ENCODE measurements at regions not wholly inside any gene's neighbourhood (a gene's known extent, or its start where the extent isn't known, plus 50 kb on each side); places are given as distances from the start of the nearest gene placed in this dataset.

DNA sequence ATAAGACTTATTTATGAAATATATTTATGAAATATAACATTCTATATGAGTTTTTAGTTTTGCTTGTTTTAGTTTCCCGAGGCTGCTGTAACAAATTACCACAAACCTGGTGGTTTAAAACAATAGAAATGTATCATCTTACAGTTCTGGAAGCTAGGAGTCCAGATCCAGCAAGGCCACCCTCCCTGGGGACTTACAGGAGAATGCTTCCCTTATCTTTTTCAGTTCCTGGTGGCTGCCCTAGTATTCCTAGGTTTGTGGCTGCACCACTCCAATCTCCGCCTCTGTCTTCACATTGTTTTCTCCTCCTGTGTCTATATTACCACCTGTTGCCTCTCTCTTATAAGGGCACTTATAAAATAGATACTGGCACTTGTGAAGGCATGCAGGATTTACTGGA, 877.8 kb downstream of the TUSC7 start:
- DNase-seq = no peak

- no peak for DNase-seq
Observed at GRCh38 chr3:117589454-117589853, 879.9 kb downstream of the TUSC7 start.

DNA sequence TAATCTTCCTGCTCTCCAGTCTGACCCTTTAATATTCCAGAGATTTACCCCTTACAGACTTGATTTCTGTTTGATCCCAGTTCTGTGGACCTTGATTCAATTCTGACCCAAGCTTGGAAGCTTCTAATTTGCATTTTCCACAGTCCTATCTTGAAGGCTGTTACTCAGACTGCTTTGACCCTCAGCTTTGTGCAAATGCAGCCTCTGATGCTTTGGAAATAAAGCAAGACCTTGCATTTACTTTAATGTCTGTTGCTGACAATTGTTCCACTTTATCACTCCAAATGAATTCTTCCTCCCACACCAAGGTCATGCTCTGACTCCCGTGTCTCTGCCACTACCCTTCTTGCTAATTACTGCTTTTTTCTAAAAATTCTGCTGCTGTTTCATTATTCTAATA, 886.0 kb downstream of the TUSC7 start:
- DNase-seq = no peak

DNA sequence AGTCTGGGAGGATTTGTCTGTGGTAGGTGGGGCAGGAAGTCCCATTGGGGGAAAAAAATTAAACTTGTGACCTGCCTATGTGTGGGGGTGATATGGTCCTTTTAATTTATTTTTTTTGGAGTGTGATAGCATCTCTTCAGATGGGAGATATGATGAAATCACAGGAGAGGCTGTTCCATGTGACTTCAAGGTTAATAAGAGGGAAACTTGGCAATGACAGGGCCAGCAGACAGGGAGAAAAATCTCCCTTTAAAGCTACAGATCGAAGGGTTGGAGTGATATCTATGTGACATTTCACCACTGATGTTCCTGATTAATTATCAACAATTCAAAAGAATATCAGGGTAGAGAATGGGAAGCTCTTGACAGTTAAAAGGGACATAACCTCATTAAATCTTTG, 886.9 kb downstream of the TUSC7 start:
- no peak for DNase-seq

DNA sequence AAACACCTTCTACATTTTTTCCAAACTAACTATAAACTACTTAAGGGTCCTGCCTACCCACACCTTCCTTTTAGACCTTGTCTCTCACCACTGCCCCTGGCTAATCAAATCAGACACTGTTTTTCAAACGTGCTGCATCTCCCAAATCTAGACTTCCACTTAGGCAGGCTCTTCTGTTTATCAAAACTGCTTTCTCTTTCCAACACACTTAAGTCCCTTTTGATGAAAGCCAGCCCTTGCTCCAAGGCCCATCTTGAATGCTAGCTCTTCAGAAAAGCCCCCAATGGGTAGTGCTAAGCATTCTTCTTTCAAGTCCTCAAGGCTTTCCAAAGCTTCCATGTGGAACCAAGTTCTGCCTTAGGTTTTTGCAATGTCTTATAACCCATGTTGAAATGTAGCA, 888.3 kb downstream of the TUSC7 start:
- DNase-seq = no peak

DNA sequence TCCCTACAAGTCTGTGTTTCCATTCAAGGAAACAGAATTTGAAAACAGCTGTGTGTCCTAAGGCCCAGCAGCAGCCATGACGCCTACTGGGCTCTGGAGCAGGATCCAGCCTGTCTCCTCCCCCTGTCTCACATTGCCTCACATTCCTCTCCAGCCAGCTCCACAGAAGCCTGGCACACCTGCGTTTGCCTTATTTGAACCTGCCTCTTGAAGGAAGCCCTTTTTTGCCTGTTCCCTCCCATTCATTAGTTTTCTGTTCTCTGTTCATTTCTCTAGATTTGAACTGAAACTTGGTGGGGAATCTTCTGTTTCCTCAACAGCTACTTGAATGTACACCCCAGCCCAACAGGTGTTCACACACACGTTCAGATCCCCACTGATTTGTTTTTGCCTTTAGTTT, 890.5 kb downstream of the TUSC7 start:
- DNase-seq = no peak

- DNase-seq = no peak
Observed at GRCh38 chr3:117600666-117601065, 891.1 kb downstream of the TUSC7 start.

DNA sequence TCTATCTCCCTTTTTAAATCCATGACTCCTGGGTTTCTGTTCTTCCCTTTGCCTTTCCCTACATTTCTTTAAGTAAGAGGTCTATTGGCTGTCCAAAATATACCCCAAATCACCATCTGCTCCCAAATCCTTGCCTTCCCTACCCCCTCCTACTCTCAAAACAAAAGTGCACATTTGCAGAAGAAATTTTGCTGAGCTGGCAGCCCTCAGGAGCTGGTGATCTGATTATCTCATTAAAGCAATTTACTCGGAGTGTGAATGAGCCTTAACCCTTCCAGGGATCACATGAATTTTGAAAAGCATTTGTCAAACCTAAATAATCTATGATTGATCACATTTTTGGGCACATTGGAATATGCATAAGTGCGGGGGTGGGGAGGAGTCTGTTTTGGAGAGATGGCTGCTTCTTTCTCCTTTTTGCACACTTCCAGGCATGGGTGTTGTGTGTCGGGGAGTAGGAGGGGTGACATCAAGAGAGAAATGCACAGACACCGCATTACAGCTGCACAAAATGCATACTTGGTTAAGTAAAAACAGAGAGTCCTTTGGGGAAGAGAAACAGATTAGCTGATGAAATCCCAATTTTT, 892.6 kb downstream of the TUSC7 start:
- no peak for DNase-seq

DNA sequence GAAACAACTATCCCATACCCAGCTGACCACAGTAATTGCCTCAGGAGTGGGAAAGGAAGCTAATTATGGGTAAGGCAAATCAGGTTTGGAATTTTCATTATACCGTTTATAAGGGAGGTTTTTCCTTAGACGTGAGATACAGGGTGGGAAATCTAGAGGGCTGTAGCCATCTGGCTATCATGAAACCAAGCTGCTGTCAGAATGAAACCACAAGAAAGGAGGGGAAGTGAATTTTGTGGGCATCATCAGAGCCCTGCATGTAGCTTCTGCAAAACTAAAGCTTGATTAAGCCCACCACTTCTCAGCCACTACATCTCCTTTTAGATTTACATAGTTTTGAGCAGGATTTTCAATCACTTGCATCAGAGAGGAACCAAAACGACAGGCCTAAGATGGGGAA, 893.5 kb downstream of the TUSC7 start:
- DNase-seq = no peak

- no peak for DNase-seq
Observed at GRCh38 chr3:117606866-117607265, 897.3 kb downstream of the TUSC7 start.

DNA sequence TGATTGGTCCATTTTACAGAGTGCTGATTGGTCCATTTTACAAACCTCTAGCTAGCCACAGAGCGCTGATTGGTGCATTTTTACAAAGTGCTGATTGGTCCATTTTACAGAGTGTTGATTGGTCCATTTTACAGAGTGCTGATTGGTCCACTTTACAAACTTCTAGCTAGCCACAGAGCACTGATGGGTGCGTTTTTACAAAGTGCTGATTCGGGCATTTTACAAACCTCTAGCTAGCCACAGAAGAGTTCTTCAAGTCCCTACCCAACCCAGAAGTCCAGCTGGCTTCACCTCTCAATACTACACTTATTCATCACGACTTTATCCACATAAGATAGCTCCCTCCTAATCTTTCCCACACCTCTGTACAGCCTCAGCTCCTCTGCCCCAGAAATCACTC, 899.8 kb downstream of the TUSC7 start:
- no peak for DNase-seq

DNA sequence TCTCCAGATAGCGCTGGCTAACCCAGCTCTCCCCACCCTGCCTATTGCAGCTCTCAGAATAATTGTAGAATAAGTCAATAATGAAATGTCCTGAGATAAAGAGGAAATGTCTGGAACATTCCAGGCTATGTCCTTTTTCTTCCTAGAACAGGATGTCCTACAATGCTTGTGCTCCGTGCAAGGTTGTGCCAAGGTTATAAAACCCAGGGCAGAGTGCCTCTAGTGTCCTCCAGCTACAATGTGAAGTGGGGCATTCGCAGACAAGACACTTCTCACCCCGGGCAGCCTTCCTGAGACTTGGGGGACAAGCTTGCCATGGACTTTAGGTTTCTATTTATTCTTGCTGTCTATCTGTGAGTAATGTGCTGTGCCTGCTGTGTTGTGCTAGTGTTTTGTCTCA, 900.6 kb downstream of the TUSC7 start:
- DNase-seq = no peak

- no peak for DNase-seq
Observed at GRCh38 chr3:117611211-117611610, 901.6 kb downstream of the TUSC7 start.

GRCh38 chr3:117616227-117616626, 906.6 kb downstream of the TUSC7 start:
- no peak for DNase-seq

- no peak for DNase-seq
Observed at GRCh38 chr3:117617906-117618305, 908.3 kb downstream of the TUSC7 start.

DNA sequence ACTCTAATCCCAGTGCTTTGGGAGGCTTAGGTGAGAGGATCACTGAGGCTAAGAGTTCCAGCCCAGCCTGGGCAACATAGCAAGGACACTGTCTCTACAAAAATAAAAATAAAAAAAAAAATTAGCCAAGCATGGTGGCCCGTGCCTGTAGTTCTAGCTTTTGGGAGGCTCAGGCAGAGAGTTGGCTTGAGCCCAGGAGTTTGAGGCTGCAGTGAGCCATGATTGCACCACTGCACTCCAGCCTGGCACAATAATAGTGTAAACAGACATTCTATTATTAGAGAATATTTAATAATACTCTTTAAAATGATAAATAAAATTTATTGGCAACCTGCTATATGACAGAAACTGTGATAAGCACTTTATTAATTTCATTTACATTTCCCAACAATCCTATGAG, 908.9 kb downstream of the TUSC7 start:
- DNase-seq = no peak

- no peak for DNase-seq
Observed at GRCh38 chr3:117619805-117620204, 910.2 kb downstream of the TUSC7 start.

DNA sequence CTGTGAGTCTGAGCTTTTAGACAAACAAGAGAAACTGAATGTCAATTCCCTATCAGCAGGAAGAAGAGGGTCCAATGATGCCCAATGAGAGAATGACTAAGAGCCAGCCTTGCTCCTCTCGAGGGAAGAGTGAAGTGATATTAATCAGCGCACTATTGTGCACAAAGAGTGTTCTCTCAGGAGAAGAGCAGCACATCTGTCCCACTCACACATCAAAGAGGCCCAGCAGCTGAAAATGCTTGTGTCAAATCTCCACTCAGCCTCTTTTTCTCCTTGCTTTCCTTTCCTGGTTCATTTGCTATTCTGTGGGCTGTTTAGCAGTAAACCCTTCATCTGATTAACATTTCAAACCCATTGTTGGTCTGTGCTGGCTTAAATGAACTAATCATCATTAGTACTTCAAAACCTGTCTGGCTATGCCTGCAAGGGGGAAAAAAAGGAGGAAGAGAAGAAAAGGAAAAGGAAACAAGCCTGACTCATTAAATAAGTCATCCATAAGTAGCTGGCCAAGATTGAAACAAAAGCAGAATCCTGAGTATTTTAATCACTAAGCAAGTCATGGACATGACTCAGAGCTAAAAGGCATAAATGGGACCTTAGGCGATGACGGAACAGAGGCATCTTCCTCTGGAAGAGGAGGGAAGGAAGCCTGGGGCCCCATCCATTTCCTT, 912.7 kb downstream of the TUSC7 start:
- DNase-seq = no peak

DNA sequence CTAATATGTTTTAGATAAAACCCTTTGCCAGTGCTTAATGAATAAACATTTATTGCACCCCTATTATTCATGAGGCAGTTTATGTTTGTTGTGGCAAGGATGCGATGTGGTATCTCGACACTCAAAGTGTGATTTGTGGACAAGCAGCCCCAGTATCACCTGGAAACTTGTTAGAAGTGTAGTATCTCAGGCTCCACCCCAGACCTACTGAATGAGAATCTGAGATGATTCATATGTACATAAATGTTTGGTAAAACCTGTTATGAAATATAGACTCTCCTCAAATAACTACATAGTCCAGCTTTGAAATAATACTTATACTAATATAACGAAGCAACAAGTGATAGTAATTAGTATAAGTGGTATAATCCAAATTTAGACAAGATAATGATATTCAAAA, 914.8 kb downstream of the TUSC7 start:
- DNase-seq = no peak

DNA sequence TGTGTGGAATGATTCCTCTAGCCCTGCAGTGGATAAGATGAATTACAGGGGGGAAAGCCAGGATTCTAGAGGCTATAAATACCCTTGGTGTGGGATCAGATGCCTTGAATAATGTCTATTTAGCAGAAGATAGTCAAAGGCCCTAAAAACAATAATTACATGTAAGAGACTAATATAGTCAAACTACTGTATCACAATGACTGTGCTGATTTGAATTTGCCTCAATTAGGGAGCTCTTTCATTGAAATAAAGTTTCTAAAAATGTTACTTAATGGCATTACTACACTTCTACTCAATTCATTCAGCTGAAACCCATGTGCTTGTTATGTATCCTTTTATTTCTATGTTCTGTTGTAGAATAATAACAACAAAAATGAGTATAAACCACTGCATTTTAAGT, 915.6 kb downstream of the TUSC7 start:
- DNase-seq = no peak

- no peak for DNase-seq
Observed at GRCh38 chr3:117626577-117626976, 917.0 kb downstream of the TUSC7 start.

GRCh38 chr3:117628823-117629291, 919.3 kb downstream of the TUSC7 start:
- no peak for DNase-seq

GRCh38 chr3:117629505-117629904, 919.9 kb downstream of the TUSC7 start:
- no peak for DNase-seq

- no peak for DNase-seq
Observed at GRCh38 chr3:117630469-117630868, 920.9 kb downstream of the TUSC7 start.

GRCh38 chr3:117630885-117631284, 921.3 kb downstream of the TUSC7 start:
- no peak for DNase-seq

Measured in KG1 (cell line).